Suprapubic skin (tissue), 4 donors: ENCODE measurements at regions not wholly inside any gene's neighbourhood (a gene's known extent, or its start where the extent isn't known, plus 50 kb on each side); places are given as distances from the start of the nearest gene placed in this dataset.

Source experiments
- DNase-seq, 2 donors: peaks; one replicate each; pipeline ENCODE4 v3.0.0-alpha.2; 2019; ENCODE audit warnings: low spot score in 2 of 2
- H3K27ac ChIP-seq: fragments of 200-600 bp; sonication (generic); one replicate; pipeline ENCODE4 v1.5.1; 2019
- H3K27me3 ChIP-seq: fragments of 200-600 bp; sonication (generic); one replicate; pipeline ENCODE4 v1.5.1; 2019
- H3K36me3 ChIP-seq: fragments of 200-600 bp; sonication (generic); one replicate; pipeline ENCODE4 v1.5.1; 2019
- H3K4me1 ChIP-seq: fragments of 200-600 bp; sonication (generic); one replicate; pipeline ENCODE4 v1.5.1; 2019
- H3K4me3 ChIP-seq: fragments of 200-600 bp; sonication (generic); one replicate; pipeline ENCODE4 v1.5.1; 2019; ENCODE audit warnings: mild to moderate bottlenecking
- H3K9me3 ChIP-seq: fragments of 200-600 bp; sonication (generic); one replicate; pipeline ENCODE4 v1.5.1; 2019
- CTCF ChIP-seq, 2 donors: fragments of 200-600 bp in 1 of 2; fragments of 450-650 bp in 1 of 2; sonication (generic) in 1 of 2; IDR thresholded peaks; one replicate each; pipeline ENCODE4 v1.5.1; 2016 to 2019; ENCODE audit warnings: antibody characterized with exemption in 2 of 2, mild to moderate bottlenecking in 1 of 2, moderate library complexity in 1 of 2
- EP300 ChIP-seq: sonication (generic); formaldehyde crosslinking; IDR thresholded peaks from one replicate; pipeline ENCODE4 v1.6.1; 2017; ENCODE audit warnings: antibody characterized with exemption
- POLR2A ChIP-seq, 2 donors: fragments of 450-650 bp; IDR thresholded peaks; one replicate each; pipeline ENCODE4 v1.6.1; 2017; ENCODE audit warnings: antibody characterized with exemption in 2 of 2, mild to moderate bottlenecking in 2 of 2, moderate library complexity in 2 of 2
- POLR2AphosphoS5 ChIP-seq, 3 donors: sonication (generic); formaldehyde crosslinking; IDR thresholded peaks; one replicate each; pipeline ENCODE4 v1.6.1; 2017; ENCODE audit warnings: antibody characterized with exemption in 3 of 3
- WGBS: methylation state at CpG from one replicate; pipeline ENCODE4 v1.1.5; 2018; 5-methylcytosine and 5-hydroxymethylcytosine counted together

GRCh38 chr12:91901381-91902074, 244.1 kb downstream of the BTG1 start:
- 84% methylated on average over 3 of the region's 3 CpGs for WGBS

GRCh38 chr12:91900971-91901370, 244.7 kb downstream of the BTG1 start:
- no peak overlapping the region for H3K27ac ChIP-seq
- TF ChIP-seq POLR2AphosphoS5 (IDR thresholded peaks at IDR 0.05) (no peak), POLR2A (IDR thresholded peaks at IDR 0.05) (no peak), CTCF (IDR thresholded peaks at IDR 0.05) (no peak), EP300 (no peak)

More at GRCh38 chr12:91901381-91902074, 244.1 kb downstream of the BTG1 start:
- Histone ChIP-seq H3K9me3 (no peaks in the 10 kb centered on the region), H3K4me3 (no peak overlapping the region), H3K27ac (no peak overlapping the region), H3K4me1 (no peaks in the 10 kb centered on the region), H3K36me3 (no peaks in the 10 kb centered on the region), H3K27me3 (no peaks in the 10 kb centered on the region)
- DNase-seq, result no peak
- TF ChIP-seq POLR2A (IDR thresholded peaks at IDR 0.05), result no peak
- TF ChIP-seq CTCF (IDR thresholded peaks at IDR 0.05), result no peak
- TF ChIP-seq EP300, result no peak
- no peak for TF ChIP-seq POLR2AphosphoS5 (IDR thresholded peaks at IDR 0.05)

DNA sequence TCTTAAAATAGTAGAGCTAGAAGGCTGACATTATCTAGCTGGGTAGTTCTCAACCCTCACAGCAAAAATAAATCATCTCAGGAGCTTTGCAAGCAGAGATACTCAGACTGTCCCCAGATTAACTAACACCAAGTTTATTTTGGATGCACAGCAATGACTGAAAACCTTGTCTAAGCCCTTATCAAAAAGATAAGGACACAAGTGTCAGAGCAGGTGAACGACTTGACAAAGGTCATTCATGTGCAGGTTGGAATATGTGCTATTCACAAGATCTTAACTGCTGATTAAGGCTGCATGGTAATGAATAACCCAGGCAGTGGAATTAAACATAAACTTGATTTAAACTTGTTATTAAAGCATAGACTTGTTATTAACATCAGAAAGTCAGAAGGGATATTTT, 246.6 kb downstream of the BTG1 start:
- Histone ChIP-seq H3K4me1 (no peaks in the 10 kb centered on the region), H3K36me3 (no peaks in the 10 kb centered on the region), H3K27me3 (no peaks in the 10 kb centered on the region), H3K27ac (no peak overlapping the region), H3K9me3 (no peaks in the 10 kb centered on the region), H3K4me3 (no peak overlapping the region)
- TF ChIP-seq POLR2A (IDR thresholded peaks at IDR 0.05), result no peak
- DNase-seq, result no peak
- 48% methylated on average over 1 of the region's 1 CpG for WGBS

More at GRCh38 chr12:91900971-91901370, 244.7 kb downstream of the BTG1 start:
- Histone ChIP-seq H3K4me3 (no peak overlapping the region), H3K4me1 (no peaks in the 10 kb centered on the region), H3K27me3 (no peaks in the 10 kb centered on the region), H3K36me3 (no peaks in the 10 kb centered on the region), H3K9me3 (no peaks in the 10 kb centered on the region)
- DNase-seq, result no peak

DNA sequence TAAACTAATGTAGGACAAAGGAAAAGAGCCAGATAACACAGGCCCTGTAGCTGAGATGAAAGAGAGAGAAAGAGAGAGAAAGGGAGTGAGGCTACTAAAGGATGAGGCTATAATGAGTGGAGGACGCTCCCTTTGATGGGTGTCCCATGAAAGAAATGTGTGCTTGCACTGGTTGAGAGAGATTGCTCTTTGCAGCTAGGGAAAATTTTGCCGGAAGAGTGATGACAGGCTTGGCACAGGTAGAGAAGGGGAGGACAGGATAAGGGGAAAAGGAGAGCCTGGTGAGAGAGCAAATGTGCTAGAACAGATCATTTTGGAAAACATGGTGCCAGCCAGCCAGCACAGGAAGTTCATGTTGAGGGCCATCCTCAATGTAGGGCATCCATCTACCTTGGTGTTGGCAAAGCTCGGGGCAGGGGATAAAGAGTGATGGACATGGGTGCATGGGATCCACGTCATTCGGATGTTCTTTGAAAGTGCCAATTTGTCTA, 248.6 kb downstream of the BTG1 start:
- H3K27ac ChIP-seq, result no peak overlapping the region
- 93% methylated on average over 5 of the region's 5 CpGs for WGBS

GRCh38 chr12:91896286-91897024, 249.2 kb downstream of the BTG1 start:
- H3K4me1 ChIP-seq, result no peaks in the 10 kb centered on the region
- H3K36me3 ChIP-seq, result no peaks in the 10 kb centered on the region
- H3K27ac ChIP-seq, result no peak overlapping the region
- 56% methylated on average over 5 of the region's 5 CpGs for WGBS
- no peaks in the 10 kb centered on the region for H3K9me3 ChIP-seq
- H3K27me3 ChIP-seq, result no peaks in the 10 kb centered on the region
- TF ChIP-seq POLR2A (IDR thresholded peaks at IDR 0.05) (no peak), POLR2AphosphoS5 (IDR thresholded peaks at IDR 0.05) (no peak), CTCF (IDR thresholded peaks at IDR 0.05) (no peak), EP300 (no peak)
- DNase-seq, result no peak
- no peak overlapping the region for H3K4me3 ChIP-seq

More for the DNA sequence above, 248.6 kb downstream of the BTG1 start:
- H3K4me1 ChIP-seq, result no peaks in the 10 kb centered on the region
- TF ChIP-seq POLR2AphosphoS5 (IDR thresholded peaks at IDR 0.05) (no peak), EP300 (no peak), CTCF (IDR thresholded peaks at IDR 0.05) (no peak), POLR2A (IDR thresholded peaks at IDR 0.05) (no peak)
- H3K27me3 ChIP-seq, result no peaks in the 10 kb centered on the region
- no peaks in the 10 kb centered on the region for H3K9me3 ChIP-seq
- H3K4me3 ChIP-seq, result no peak overlapping the region
- no peaks in the 10 kb centered on the region for H3K36me3 ChIP-seq
- DNase-seq, result no peak
